Epithelial cell of prostate (primary cell): ENCODE measurements at regions not wholly inside any gene's neighbourhood (a gene's known extent, or its start where the extent isn't known, plus 50 kb on each side); places are given as distances from the start of the nearest gene placed in this dataset.

ENCODE experiments used
- DNase-seq: peaks from one replicate; pipeline ENCODE4 v3.0.0-alpha.2; 2011; ENCODE audit warnings: low read depth, low spot score
- H3K27ac ChIP-seq: fragments of 450-650 bp; 2 replicates; pipeline ENCODE4 v1.5.1; 2017; ENCODE audit warnings: mild to moderate bottlenecking

DNA sequence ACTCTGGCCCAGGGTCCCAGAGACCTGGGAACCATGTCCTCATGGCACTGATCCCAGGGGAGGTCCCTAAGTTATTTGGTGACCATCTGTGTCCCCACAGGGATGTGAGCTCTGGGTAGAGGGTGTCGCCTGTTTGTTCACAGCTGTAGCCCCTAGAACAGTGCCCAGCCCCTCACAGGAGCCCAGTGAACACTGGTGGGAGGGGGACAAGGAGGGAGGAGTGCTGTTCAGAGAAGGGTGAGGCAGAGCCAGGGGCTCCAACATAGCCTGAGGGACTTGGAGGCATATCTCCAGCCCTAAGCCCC, 450.4 kb downstream of the MATN1 start:
- DNase-seq: no peak
- H3K27ac ChIP-seq: no peak overlapping the region

DNA sequence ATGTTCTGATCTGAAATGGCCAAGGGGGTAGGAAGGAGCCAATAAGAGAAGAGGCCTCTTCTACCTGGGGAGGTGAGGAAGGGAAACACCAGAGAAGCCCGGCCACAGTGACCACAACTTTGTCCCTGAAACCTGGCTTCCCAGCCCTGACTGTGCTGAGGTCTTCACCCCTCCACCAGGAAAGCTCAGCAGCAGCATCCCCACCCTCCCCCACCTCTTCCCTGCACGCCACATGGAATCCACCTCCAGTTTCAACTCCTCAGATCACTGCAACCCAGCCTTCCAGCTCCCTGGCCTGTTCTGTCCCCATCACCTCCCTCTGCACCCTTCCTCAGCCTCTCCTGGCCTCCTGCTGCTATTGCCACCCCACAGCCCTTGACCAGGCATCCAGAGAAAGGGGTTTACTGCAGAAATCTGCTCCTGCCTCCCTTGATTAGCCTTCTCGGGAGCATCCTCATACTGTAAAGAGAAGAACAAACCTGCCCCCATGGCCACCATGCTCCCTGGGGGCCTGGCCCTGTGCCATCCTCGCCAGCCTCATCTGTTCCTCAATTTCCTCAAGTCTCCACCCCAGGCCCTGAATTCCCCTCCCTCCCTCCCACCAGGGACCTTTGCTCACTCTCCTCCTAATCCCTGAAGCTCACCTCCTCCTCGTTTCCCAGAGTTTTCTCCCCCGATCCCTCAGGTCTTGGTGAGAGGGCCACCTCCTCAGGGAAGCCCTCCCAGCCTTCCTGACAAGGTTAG, 450.9 kb downstream of the MATN1 start:
- H3K27ac ChIP-seq: no peak overlapping the region
- no peak for DNase-seq

DNA sequence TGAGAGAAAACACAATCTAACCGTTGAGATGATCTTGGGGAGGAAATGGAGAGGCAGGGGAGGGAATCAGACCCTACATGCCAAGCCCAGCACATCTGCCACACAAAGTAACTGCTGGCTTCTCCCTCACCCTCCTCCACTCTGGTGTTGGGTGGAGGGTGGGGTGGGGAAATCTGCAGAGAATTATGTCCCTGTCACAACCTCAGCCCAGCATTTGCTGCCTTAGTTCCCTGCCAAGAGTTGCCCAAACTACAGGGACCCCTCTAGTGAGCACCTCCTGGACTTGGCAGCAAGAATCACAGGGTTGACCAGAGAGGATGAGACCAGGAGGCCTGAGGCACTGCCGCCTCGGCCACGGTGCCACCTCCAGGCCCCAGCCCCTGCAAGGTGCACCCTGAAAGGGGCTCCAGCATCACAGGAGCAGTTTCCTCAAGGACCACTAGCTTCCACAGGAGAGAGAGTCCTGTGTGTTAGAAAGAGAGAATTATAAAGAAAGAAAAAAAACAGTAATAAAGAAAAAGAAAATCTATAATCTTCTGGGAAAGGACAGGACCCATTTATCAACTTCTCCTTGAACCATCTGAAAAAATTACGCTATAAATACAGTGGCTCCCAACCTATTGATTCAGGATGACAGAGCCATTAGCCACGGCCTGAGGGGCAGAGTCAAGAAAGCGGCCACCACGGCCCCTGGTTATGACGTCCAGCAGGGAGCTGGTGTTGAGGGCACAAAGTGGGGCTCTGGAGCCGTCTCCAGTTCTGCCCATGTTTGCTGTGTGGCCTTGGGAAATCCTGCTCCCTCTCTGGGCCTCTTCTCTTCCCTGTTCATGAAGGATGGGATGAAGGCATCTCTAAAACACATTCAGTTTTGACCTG, 451.7 kb downstream of the MATN1 start:
- H3K27ac ChIP-seq: no peak overlapping the region
- DNase-seq: no peak

DNA sequence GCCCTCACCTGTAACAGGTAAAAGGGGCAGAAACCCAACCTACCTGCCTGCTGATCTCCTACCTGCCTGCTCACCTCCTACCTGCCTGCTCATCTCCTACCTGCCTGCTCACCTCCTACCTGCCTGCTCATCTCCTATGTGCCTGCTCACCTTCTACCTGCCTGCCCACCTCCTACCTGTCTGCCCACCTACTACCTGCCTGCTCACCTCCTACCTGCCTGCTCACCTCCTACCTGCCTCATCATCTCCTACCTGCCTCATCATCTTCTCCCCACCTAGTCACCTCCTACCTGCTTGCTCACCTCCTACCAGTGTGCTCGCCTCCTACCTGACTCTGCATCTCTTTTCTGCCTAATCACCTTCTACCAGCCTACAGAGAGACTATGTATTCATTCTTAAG, 452.9 kb downstream of the MATN1 start:
- no peak overlapping the region for H3K27ac ChIP-seq

DNA sequence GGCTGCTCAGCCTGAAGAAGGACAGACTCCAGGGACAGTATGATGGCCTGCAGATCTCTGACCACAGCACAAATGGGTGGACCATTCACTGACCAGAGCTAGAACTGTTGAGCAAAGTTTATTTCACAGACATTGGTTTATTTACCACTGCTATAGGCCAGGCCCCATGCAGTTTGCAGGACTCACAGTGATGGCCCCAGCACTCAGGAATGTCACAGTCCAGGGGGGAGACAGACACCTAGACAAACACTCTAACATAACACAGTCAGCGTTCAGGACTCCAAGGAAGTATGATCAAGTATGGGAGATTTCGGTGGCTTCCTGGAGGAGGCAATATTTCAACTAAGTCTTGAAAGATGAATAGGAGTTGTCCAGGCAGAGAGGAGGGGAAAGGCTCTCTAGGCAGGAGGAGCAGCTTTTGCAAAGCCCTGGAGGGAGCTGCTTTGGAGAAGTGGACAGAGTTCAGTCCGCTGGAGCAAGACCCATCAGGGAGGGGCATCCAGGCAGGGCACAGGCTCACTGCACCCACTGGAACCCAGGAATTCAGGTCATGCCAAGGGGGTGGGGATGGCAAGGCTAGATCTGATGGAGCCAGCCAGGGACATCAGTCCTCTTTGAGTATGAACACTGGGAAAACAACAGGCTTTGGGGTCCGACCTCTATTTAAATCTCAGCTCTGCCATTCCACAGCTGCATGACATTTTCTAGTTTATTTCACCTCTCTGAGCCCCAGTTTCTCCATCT, 454.3 kb downstream of the MATN1 start:
- no peak overlapping the region for H3K27ac ChIP-seq

More for the DNA sequence above, 452.9 kb downstream of the MATN1 start:
- no peak for DNase-seq

DNA sequence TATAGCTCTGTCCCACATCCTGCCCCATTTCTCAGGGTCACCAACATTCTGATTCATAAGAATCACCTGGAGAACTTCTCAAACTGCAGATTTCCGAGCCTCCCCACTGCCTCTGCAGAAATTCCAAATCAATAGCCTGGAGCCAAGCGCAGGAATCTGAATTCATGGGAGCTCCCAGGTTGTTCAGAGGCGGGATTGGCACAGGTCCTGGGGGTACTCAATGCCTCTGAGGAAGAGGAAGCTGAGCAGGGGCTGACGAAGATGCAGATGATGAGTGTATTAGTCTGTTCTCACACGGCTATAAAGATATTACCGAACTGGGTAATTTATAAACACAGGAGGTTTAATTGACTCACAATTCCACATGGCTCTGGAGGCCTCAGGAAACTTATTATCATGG, 455.5 kb downstream of the MATN1 start:
- DNase-seq: no peak
- H3K27ac ChIP-seq: no peak overlapping the region

More for the DNA sequence above, 454.3 kb downstream of the MATN1 start:
- DNase-seq: no peak

DNA sequence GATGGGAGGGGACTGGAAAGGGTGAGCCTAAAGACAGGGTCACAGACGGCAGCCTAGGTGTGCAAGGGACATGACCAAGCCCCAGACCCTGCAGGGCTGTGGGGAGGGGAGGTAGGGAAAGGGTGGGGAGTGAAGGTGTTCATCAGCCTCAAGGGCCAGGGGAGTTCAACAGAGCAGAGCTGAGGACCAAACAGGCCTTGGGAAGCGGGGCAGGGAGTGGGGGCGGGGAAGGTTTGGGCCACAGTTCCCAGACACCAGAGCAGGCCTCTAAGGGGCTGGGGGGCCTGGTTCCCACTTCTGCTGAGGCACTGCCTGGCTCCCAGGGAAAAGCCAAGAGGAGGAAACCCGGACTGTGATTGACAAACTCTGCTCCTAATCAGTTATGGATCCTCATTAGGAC, 456.3 kb downstream of the MATN1 start:
- no peak for DNase-seq

DNA sequence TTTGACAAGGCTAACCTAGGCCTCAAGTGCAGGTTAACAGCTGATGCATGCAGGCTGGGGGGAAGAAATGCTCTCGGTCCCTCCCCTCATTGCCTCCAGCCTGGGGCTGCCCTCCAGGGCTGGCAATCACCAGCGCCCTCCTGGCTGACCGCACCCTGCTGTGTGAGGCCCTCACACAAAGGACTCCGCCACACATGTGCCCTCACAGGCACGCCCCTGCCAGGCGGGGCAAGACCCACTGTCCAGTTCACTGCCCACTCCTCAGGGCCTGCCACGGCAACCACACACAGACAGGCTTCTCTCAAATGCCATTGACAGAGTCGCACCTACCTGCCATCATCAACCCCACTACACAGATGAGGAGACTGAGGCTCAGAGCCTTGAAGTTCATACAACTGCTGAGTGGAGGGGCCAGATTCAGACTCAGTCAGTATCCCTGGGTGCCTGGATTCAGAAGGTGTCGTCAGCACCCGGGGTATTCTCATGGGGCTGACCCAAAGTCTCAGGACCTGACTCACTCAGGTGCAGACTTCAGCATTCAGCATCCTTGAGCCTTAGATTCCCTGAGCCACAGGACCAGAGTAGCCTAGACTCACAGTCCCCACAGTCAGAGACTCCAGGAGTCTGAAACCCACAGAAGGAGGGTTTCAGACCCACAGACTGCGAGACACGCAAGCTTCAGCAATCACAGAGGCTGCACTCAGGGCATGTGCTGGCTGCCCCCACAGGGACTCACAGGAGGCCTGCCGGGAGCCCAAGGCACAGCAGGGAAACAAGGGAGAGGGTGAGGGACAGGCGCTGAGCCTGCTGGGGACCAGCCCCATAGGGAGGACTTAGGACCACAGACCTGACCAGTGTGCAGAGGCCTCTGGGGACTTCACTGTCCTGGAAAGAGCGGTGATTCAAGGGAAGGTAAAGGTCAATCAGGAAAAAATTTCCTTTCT, 458.0 kb downstream of the MATN1 start:
- no peak overlapping the region for H3K27ac ChIP-seq
- DNase-seq: no peak

More for the DNA sequence above, 456.3 kb downstream of the MATN1 start:
- no peak overlapping the region for H3K27ac ChIP-seq

DNA sequence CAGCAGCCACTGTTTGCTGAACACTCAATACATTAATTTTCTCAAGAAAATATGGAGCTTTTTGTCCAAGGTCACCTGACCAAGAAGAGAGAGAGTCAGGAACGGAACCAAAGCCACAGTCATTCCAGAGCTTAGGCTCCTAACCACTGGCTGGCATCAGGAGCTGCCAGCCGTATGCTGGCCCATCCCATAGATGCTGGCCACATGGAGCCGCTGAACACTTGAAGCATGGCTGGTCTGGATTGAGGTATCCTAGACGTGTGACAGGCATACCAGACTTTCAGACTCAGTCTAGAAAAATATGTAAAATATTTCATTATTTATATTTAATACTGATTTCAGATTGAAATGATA, 458.7 kb downstream of the MATN1 start:
- no peak for DNase-seq
- no peak overlapping the region for H3K27ac ChIP-seq

DNA sequence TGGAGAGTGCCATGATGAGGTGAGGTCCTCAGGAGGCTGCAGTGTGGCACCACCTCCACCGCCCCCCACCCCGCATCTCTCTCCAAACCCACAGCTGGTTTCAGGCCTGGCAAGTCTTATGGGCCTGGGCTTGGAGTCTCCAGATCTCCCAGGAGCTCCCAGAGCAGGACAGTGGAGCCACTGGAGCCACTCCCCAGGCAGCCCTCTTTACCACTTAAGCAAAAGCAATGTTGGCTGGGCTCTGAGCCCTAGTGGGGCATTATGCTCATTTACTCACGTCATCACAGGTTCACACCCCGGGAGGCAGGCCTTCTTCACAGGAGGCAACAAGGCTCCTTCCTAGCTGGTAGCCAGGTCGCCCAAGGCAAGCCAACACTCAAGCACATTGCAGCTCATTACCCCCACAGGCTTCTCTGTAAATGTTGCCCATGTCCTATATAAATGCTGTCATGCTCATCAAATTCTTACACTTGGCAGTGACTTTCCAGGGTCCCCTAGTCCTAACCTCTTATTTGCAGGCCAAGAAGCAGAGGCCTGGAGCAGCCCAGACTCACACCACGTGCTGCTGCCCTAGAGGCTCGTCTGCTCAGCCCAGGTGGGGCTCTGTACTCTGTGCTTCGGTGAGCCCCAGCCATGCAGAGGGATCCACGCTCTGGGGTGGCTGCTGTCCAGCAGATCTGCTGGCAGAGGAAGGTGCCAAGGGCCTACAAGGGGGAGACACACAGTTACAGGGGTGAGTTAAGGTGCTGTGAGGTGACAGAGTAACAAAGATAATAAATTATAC, 459.3 kb downstream of the MATN1 start:
- DNase-seq: no peak
- H3K27ac ChIP-seq: no peak overlapping the region

DNA sequence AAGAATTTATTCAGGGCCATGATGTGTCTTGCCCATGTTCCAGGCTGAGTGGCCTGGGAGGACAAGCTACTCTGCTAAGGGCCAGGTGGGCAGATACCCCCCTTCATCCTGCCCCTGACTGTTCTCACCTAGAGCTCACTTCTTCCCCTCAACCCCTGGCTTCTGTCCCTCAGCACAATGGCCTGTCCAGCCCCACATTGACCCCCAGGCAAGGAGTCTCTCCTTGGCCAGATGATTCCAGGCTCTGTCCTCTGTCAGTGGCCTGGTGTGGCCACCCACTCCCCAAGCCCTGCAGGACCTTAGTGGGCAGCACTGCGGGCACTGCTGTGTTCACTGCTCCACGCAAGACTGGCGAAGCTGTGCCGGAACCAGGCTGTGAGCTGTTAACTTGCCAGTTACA, 460.0 kb downstream of the MATN1 start:
- no peak overlapping the region for H3K27ac ChIP-seq
- DNase-seq: no peak

DNA sequence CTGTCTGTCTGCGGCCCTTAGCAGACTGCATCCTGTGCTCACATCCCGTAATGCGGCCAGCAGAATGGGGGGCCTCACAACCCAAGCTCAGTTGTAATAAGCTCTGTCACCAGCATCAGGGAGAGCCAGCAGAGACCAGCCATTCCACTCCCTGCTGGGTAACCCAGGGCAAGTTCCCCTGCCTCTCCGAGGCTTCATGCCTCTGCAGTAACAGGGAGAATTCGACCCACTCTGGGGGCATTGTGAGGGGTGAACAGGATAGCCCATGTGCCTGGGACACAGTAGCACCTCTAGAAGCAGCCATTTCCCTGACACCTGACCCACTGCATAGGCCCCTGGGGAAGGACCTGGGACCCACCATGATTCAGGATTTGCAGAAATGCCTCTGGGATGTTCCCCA, 461.2 kb downstream of the MATN1 start:
- H3K27ac ChIP-seq: no peak overlapping the region
- no peak for DNase-seq

DNA sequence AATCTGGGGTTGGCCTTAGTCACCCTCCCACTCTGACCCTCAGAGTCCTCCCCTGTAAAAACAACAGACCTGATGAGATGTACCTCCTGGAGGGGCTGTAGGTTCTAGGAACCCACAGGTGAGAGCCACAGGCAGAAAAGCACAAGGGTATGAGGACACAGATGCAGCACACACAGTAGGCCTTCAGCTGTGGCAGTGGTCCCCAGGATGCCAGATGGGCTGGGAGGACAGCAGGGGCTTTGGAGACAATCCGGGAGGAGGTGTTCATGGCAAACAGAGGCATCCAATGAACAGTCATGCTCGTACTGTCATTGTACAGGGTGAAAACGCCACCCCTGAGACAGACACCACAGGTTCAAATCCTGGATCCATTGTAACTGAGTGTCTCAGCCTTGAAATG, 463.1 kb downstream of the MATN1 start:
- H3K27ac ChIP-seq: no peak overlapping the region
- no peak for DNase-seq

DNA sequence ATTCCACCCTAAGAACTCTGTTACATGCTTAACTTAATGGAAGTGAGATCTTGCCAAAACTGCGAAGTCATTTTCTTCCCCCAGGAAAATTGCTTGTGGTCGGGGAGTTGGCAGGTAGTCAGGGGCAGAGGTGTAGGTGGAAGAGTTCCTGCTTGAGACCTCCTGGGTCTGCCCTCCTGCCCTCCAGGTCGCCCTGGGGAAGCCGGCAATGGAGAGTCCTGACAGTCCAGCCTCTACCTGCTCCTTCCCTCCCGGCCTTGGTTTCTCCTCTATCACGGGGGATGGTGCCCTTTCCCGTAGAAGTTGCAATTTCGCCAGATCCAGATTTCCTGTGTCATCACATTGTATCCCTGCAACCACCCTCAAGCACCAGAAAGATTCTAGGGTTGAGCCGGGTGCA, 463.8 kb downstream of the MATN1 start:
- DNase-seq: no peak
- no peak overlapping the region for H3K27ac ChIP-seq

DNA sequence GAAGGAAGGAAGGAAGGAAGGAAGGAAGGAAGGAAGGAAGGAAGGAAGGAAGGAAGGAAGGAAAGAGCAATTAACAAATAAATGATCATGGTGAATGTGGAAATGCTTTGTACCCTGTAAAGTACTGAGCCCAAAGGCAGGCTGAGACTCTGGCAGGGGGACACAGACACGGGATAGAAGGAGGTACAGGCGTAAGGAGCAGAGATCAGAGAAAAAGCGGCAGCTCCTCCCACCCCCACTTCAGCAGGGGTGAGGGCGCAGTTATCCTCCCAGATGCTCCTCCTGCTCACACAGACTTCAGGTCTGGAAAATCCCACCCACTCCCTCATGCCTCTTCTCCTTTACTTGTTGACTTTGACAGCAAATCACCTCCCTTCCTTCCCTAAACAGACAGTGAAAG, 464.5 kb downstream of the MATN1 start:
- H3K27ac ChIP-seq: no peak overlapping the region
- no peak for DNase-seq

DNA sequence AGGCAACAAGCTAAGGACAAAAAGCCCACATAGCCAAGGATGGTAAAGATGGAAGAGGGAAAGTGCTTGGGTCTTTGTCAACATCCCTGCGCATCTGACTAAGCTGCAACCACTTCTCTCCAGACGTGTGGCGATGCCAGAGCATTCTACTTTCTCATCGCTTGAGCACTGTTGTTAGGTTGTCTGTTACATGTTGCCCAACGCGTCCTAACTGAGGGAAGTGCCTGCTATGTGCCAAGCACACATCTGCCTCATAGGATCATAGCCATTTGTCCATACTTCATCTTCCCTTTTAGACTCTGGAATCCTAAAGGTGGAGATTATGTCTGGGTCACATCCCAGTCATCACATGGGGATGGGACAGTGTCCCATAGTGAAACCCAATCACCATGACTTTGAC, 464.9 kb downstream of the MATN1 start:
- H3K27ac ChIP-seq: no peak overlapping the region
- DNase-seq: no peak

DNA sequence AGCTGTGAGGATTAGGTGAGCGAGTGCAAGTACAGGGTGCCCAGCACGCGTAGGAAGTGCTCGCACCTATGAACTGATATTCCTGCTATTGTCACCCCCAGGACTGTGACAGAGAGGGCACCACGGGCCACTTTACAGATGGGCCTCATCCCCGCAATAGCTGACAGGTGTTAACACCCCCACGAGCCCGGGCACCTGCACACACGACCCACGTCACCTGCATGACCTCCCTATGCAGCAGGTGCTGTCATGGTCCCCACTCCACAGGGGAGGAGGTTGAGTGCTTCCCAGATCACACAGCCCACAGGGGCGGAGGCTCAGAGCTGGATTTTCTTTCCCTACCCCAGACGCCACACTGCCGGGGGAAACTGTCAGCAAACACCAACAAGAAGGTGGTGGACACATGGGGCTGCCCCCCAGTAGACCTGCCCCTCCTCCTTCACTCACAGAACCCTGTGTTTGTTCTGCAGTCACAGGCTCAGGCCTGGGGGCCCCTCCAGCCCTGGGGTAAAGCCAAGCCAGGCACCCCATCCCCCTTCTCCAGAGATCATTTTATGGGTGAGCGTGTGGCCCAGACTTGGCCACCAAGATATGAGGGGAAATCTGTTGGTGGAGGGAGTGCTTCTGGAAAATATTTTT, 465.5 kb downstream of the MATN1 start:
- DNase-seq: no peak
- no peak overlapping the region for H3K27ac ChIP-seq

DNA sequence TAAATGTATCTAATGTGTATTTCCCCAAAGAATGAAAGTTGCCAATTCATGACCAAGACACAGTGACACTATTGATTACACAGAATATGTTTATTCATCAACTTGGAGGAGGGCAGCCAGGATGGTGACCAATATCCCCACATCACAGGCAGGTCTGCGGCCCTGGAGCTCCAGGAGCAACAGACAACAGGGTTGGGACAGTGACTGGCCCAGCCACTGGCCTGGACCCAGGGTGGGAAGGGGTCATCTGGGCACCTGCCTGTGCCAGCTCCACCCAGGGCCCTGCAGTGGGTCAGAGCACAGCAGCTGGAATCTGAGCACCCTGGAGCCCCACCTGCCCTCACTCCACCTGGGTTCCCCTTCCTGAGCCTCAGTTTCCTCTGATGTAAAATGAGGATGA, 466.1 kb downstream of the MATN1 start:
- H3K27ac ChIP-seq: no peak overlapping the region
- no peak for DNase-seq

DNA sequence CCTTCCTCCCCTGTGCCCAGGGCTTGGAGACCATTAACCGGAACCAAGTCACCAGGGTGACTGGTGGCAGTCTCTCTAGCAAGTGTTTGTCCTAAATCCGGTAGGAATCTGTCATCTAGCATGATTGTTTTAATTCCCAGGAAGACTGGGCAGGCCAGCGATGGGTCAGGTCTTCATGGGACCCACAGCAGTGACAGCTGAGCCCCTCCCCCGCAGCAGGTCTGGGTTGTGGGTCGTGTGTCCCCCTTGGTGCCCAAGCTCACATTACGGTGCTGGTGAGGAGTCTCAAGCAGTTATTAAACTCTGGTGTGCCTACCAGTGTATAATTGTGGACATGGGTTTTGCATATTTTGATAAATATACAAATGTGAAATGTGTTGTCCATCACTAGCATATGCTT, 466.5 kb downstream of the MATN1 start:
- no peak overlapping the region for H3K27ac ChIP-seq

More for the DNA sequence above, 466.5 kb downstream of the MATN1 start:
- no peak for DNase-seq
